Activated T-helper 2 cell treated with anti-CD3 and anti-CD28 coated beads, Interferon-gamma antibody, Interleukin-2, Interleukin-4, amounts not matched to agents 10 μg/mL and 5 μg/mL and 100 μg/mL, durations not matched to agents 14 hours and 24 hours and 36 hours (primary cell): ENCODE measurements at regions not wholly inside any gene's neighbourhood (a gene's known extent, or its start where the extent isn't known, plus 50 kb on each side); places are given as distances from the start of the nearest gene placed in this dataset.
"Not testable (repeated sequence)": the region's sequence is repeated elsewhere in the genome, so short reads cannot be mapped to it uniquely, and the experiment has no call there.

Experiments used
- DNase-seq: peaks from one replicate; pipeline ENCODE4 v3.0.0; 2021; ENCODE audit warnings: low spot score
- H3K27ac Mint-ChIP-seq: one replicate; pipeline ENCODE4 v1.8.0; 2021; ENCODE audit warnings: mixed read lengths
- H3K27me3 Mint-ChIP-seq: one replicate; pipeline ENCODE4 v1.8.0; 2021; ENCODE audit warnings: low read depth, mixed read lengths
- H3K36me3 Mint-ChIP-seq: one replicate; pipeline ENCODE4 v1.8.0; 2021; ENCODE audit warnings: low read depth, mixed read lengths
- H3K4me1 Mint-ChIP-seq: one replicate; pipeline ENCODE4 v1.8.0; 2021; ENCODE audit warnings: low read depth, mixed read lengths
- H3K4me3 Mint-ChIP-seq: one replicate; pipeline ENCODE4 v1.8.0; 2021; ENCODE audit warnings: low read depth, mild to moderate bottlenecking, moderate library complexity, mixed read lengths
- H3K9me3 Mint-ChIP-seq: one replicate; pipeline ENCODE4 v1.8.0; 2021; ENCODE audit warnings: mixed read lengths
- intact Hi-C: fragments of 100-400 bp; cut with micrococcal nuclease; formaldehyde crosslinking; loops from one replicate; pipeline ENCODE4 v1.15.1; 2023

GRCh38 chr4:162817374-162817773 is 349.3 kb downstream of the NAF1 start:
- not testable (repeated sequence) for H3K9me3 Mint-ChIP-seq

GRCh38 chr4:162804351-162804924 is 362.3 kb downstream of the NAF1 start:
- no peaks in the 10 kb centered on the region for H3K27me3 Mint-ChIP-seq
- no peaks in the 10 kb centered on the region for H3K4me1 Mint-ChIP-seq
- no peak for DNase-seq
- H3K36me3 Mint-ChIP-seq = no peaks in the 10 kb centered on the region
- H3K9me3 Mint-ChIP-seq = no peaks in the 10 kb centered on the region
- intact Hi-C loops = no loop called here
- no peak overlapping the region for H3K27ac Mint-ChIP-seq
- H3K4me3 Mint-ChIP-seq = no peak overlapping the region

More at GRCh38 chr4:162817374-162817773, 349.3 kb downstream of the NAF1 start:
- H3K27ac Mint-ChIP-seq, H3K4me1 Mint-ChIP-seq, intact Hi-C loops, DNase-seq, H3K4me3 Mint-ChIP-seq, H3K36me3 Mint-ChIP-seq, H3K27me3 Mint-ChIP-seq: not testable (repeated sequence)

GRCh38 chr4:162803378-162803777 is 363.3 kb downstream of the NAF1 start:
- DNase-seq = no peak
- no peaks in the 10 kb centered on the region for H3K36me3 Mint-ChIP-seq
- H3K4me1 Mint-ChIP-seq = no peaks in the 10 kb centered on the region
- intact Hi-C loops = no loop called here
- H3K27me3 Mint-ChIP-seq = no peaks in the 10 kb centered on the region
- no peaks in the 10 kb centered on the region for H3K9me3 Mint-ChIP-seq
- H3K4me3 Mint-ChIP-seq = no peak overlapping the region
- H3K27ac Mint-ChIP-seq = no peak overlapping the region

GRCh38 chr4:162797108-162797507 is 369.6 kb downstream of the NAF1 start:
- H3K4me3 Mint-ChIP-seq = no peak overlapping the region

GRCh38 chr4:162793571-162793970 is 373.1 kb downstream of the NAF1 start:
- Mint-ChIP-seq H3K4me3 (no peak overlapping the region), H3K27ac (no peak overlapping the region)

More at GRCh38 chr4:162797108-162797507, 369.6 kb downstream of the NAF1 start:
- no peaks in the 10 kb centered on the region for H3K4me1 Mint-ChIP-seq
- H3K36me3 Mint-ChIP-seq = no peaks in the 10 kb centered on the region
- DNase-seq = no peak
- H3K27ac Mint-ChIP-seq = no peak overlapping the region
- intact Hi-C loops = no loop called here
- no peaks in the 10 kb centered on the region for H3K27me3 Mint-ChIP-seq
- H3K9me3 Mint-ChIP-seq = no peaks in the 10 kb centered on the region

GRCh38 chr4:162793004-162793403 is 373.7 kb downstream of the NAF1 start:
- H3K36me3 Mint-ChIP-seq = no peaks in the 10 kb centered on the region
- DNase-seq = no peak
- intact Hi-C loops = no loop called here
- H3K9me3 Mint-ChIP-seq = no peaks in the 10 kb centered on the region
- H3K4me1 Mint-ChIP-seq = no peaks in the 10 kb centered on the region
- H3K27ac Mint-ChIP-seq = no peak overlapping the region
- no peaks in the 10 kb centered on the region for H3K27me3 Mint-ChIP-seq
- no peak overlapping the region for H3K4me3 Mint-ChIP-seq

More at GRCh38 chr4:162793571-162793970, 373.1 kb downstream of the NAF1 start:
- Mint-ChIP-seq H3K36me3 (no peaks in the 10 kb centered on the region), H3K9me3 (no peaks in the 10 kb centered on the region), H3K27me3 (no peaks in the 10 kb centered on the region), H3K4me1 (no peaks in the 10 kb centered on the region)
- intact Hi-C loops = no loop called here
- no peak for DNase-seq

- no peaks in the 10 kb centered on the region for H3K27me3 Mint-ChIP-seq
- DNase-seq = no peak
- H3K4me1 Mint-ChIP-seq = no peaks in the 10 kb centered on the region
- no peak overlapping the region for H3K4me3 Mint-ChIP-seq
- H3K9me3 Mint-ChIP-seq = no peaks in the 10 kb centered on the region
- no peak overlapping the region for H3K27ac Mint-ChIP-seq
- intact Hi-C loops = no loop called here
- H3K36me3 Mint-ChIP-seq = no peaks in the 10 kb centered on the region
Observed at GRCh38 chr4:162791226-162791625, 375.5 kb downstream of the NAF1 start.

GRCh38 chr4:162787120-162787519 is 379.6 kb downstream of the NAF1 start:
- H3K9me3 Mint-ChIP-seq = no peaks in the 10 kb centered on the region
- H3K4me1 Mint-ChIP-seq = no peaks in the 10 kb centered on the region
- no peaks in the 10 kb centered on the region for H3K27me3 Mint-ChIP-seq
- no peak for DNase-seq
- no peak overlapping the region for H3K4me3 Mint-ChIP-seq
- no peak overlapping the region for H3K27ac Mint-ChIP-seq
- intact Hi-C loops = no loop called here
- H3K36me3 Mint-ChIP-seq = no peaks in the 10 kb centered on the region

- intact Hi-C loops = no loop called here
- H3K36me3 Mint-ChIP-seq = no peaks in the 10 kb centered on the region
- no peak overlapping the region for H3K4me3 Mint-ChIP-seq
- no peak overlapping the region for H3K27ac Mint-ChIP-seq
- no peak for DNase-seq
- no peaks in the 10 kb centered on the region for H3K27me3 Mint-ChIP-seq
- H3K4me1 Mint-ChIP-seq = no peaks in the 10 kb centered on the region
- H3K9me3 Mint-ChIP-seq = no peaks in the 10 kb centered on the region
Observed at GRCh38 chr4:162782778-162783525, 383.7 kb downstream of the NAF1 start.

- DNase-seq = no peak
- Mint-ChIP-seq H3K4me1 (no peaks in the 10 kb centered on the region), H3K9me3 (no peaks in the 10 kb centered on the region), H3K27ac (no peak overlapping the region), H3K27me3 (no peaks in the 10 kb centered on the region), H3K36me3 (no peaks in the 10 kb centered on the region), H3K4me3 (no peak overlapping the region)
- intact Hi-C loops = no loop called here
Observed at GRCh38 chr4:162782096-162782777, 384.5 kb downstream of the NAF1 start.

GRCh38 chr4:162770761-162771490 is 395.8 kb downstream of the NAF1 start:
- DNase-seq = no peak
- intact Hi-C loops = no loop called here
- Mint-ChIP-seq H3K27ac (no peak overlapping the region), H3K27me3 (no peaks in the 10 kb centered on the region), H3K36me3 (no peaks in the 10 kb centered on the region), H3K9me3 (no peaks in the 10 kb centered on the region), H3K4me3 (no peak overlapping the region), H3K4me1 (no peaks in the 10 kb centered on the region)

GRCh38 chr4:162767083-162767482 is 399.6 kb downstream of the NAF1 start:
- no peaks in the 10 kb centered on the region for H3K9me3 Mint-ChIP-seq
- H3K4me1 Mint-ChIP-seq = no peaks in the 10 kb centered on the region
- DNase-seq = no peak
- no peaks in the 10 kb centered on the region for H3K27me3 Mint-ChIP-seq
- H3K4me3 Mint-ChIP-seq = no peak overlapping the region
- intact Hi-C loops = no loop called here
- no peak overlapping the region for H3K27ac Mint-ChIP-seq
- H3K36me3 Mint-ChIP-seq = no peaks in the 10 kb centered on the region

- H3K9me3 Mint-ChIP-seq = no peaks in the 10 kb centered on the region
- intact Hi-C loops = no loop called here
- DNase-seq = no peak
- no peaks in the 10 kb centered on the region for H3K27me3 Mint-ChIP-seq
- H3K36me3 Mint-ChIP-seq = no peaks in the 10 kb centered on the region
- H3K4me1 Mint-ChIP-seq = no peaks in the 10 kb centered on the region
- H3K27ac Mint-ChIP-seq = no peak overlapping the region
- H3K4me3 Mint-ChIP-seq = no peak overlapping the region
Observed at GRCh38 chr4:162761965-162762364, 404.7 kb downstream of the NAF1 start.
